HCT116 (cell line): ENCODE measurements at regions not wholly inside any gene's neighbourhood (a gene's known extent, or its start where the extent isn't known, plus 50 kb on each side); places are given as distances from the start of the nearest gene placed in this dataset.

Experiments
- ATAC-seq: fragments of 200-7000 bp; cut with Tn5 transposase; 2 replicates; pipeline ENCODE4 v1.9.1; 2020; ENCODE audit warnings: mild to moderate bottlenecking, moderate library complexity
- BruUV-seq: library from RNA; stranded (reverse); fragments of 400-500 nt; replicated peaks from 2 replicates; lab custom pipeline; 2021; lab: Mats Ljungman, UMichigan
- CTCF ChIA-PET: fragments of 300-600 bp; sonication (Branson Sonifier 250); formaldehyde crosslinking; loops from one replicate; lab custom pipeline; 2021; ENCODE audit warnings: antibody characterized with exemption; lab: Charles Lee
- POLR2A ChIA-PET: fragments of 300-600, 350-600 bp; sonication (Branson Sonifier 250); formaldehyde crosslinking; loops from one replicate; lab custom pipeline; 2021; ENCODE audit warnings: antibody characterized with exemption; lab: Charles Lee
- RAD21 ChIA-PET, 2 experiments: fragments of 300-600 bp; sonication (Branson Sonifier 250); formaldehyde crosslinking; loops; one replicate each; lab custom pipeline; 2023; ENCODE audit warnings: low total read pairs in 2 of 2; ENCODE audit not compliant: uncharacterized antibody in 2 of 2, unreplicated experiment in 2 of 2, low non-redundant PET in 1 of 2; lab: Charles Lee
- DNase-seq: peaks from one replicate; pipeline ENCODE4 v3.0.0-alpha.2; 2010; ENCODE audit warnings: low read depth, low spot score
- H2AFZ ChIP-seq: fragments of 200-600 bp; shearing (Covaris generic), sonication (generic); 2 replicates; pipeline ENCODE4 v1.6.1; 2017; ENCODE audit warnings: low read depth, mixed run types, mixed read lengths, antibody characterized with exemption, low read length; ENCODE audit not compliant: poor library complexity, severe bottlenecking
- H3K27ac ChIP-seq: 2 replicates; pipeline ENCODE4 v1.5.1; 2012; ENCODE audit warnings: low read depth, low read length
- H3K27me3 ChIP-seq: fragments of 200-600 bp; sonication (generic); 2 replicates; pipeline ENCODE4 v1.6.1; 2016; ENCODE audit warnings: mixed run types, low read length, mixed read lengths; ENCODE audit not compliant: insufficient read depth
- H3K36me3 ChIP-seq, 2 experiments: fragments of 200-500 bp in 1 of 2; fragments of 200-600 bp in 1 of 2; sonication (Bioruptor generic) in 1 of 2; sonication (generic) in 1 of 2; 2 replicates each; pipeline versions ENCODE4 v1.5.1 to v1.6.1; 2014 to 2016; ENCODE audit warnings: low read length in 2 of 2, inconsistent platforms in 1 of 2, mixed read lengths in 1 of 2, mixed run types in 1 of 2; ENCODE audit not compliant: insufficient read depth in 2 of 2, control insufficient read depth in 1 of 2
- H3K4me1 ChIP-seq, 2 experiments: fragments of 200-600 bp in 1 of 2; sonication (generic) in 1 of 2; 2 replicates each; pipeline versions ENCODE4 v1.5.1 to v1.6.1; 2012 to 2017; ENCODE audit warnings: low read length in 2 of 2, inconsistent platforms in 1 of 2, mild to moderate bottlenecking in 1 of 2, mixed read lengths in 1 of 2, mixed run types in 1 of 2, moderate library complexity in 1 of 2; ENCODE audit not compliant: insufficient read depth in 2 of 2, control insufficient read depth in 1 of 2
- H3K4me2 ChIP-seq: fragments of 200-600 bp; sonication (generic); 2 replicates; pipeline ENCODE4 v1.6.1; 2017; ENCODE audit warnings: mixed run types, low read length, mixed read lengths
- H3K4me3 ChIP-seq, 2 experiments: fragments of 200-600 bp in 1 of 2; sonication (generic) in 1 of 2; replicated peaks in 1 of 2; 2 replicates each; pipeline ENCODE4 v1.5.1; 2011 to 2016; ENCODE audit warnings: low read length in 2 of 2, control low read depth in 1 of 2, low read depth in 1 of 2, mild to moderate bottlenecking in 1 of 2, mixed read lengths in 1 of 2, mixed run types in 1 of 2
- H3K79me2 ChIP-seq: fragments of 200-600 bp; sonication (generic); 2 replicates; pipeline ENCODE4 v1.6.1; 2017; ENCODE audit warnings: mild to moderate bottlenecking, mixed run types, low read length, moderate library complexity, mixed read lengths; ENCODE audit not compliant: insufficient read depth
- H3K9ac ChIP-seq: fragments of 200-600 bp; sonication (generic); 2 replicates; pipeline ENCODE4 v1.6.1; 2016; ENCODE audit warnings: low read length, mixed read lengths
- H3K9me2 ChIP-seq: fragments of 200-600 bp; sonication (generic), shearing (Covaris generic); 2 replicates; pipeline ENCODE4 v1.6.1; 2017; ENCODE audit warnings: mixed run types, mild to moderate bottlenecking, moderate library complexity; ENCODE audit not compliant: insufficient read depth
- H3K9me3 ChIP-seq, 2 experiments: fragments of 200-500 bp in 1 of 2; fragments of 200-600 bp in 1 of 2; sonication (Bioruptor generic) in 1 of 2; sonication (generic) in 1 of 2; 2 replicates each; pipeline ENCODE4 v1.6.1; 2014 to 2017; ENCODE audit warnings: low read length in 2 of 2, mixed read lengths in 2 of 2, inconsistent platforms in 1 of 2, low read depth in 1 of 2, mild to moderate bottlenecking in 1 of 2, mixed run types in 1 of 2, moderate library complexity in 1 of 2; ENCODE audit not compliant: control insufficient read depth in 1 of 2, insufficient read depth in 1 of 2
- H4K20me1 ChIP-seq: fragments of 200-600 bp; sonication (generic), shearing (Covaris generic); 2 replicates; pipeline ENCODE4 v1.6.1; 2017; ENCODE audit warnings: mixed run types, mild to moderate bottlenecking, moderate library complexity; ENCODE audit not compliant: insufficient read depth
- CBX3 ChIP-seq: IDR thresholded peaks from 2 replicates; pipeline ENCODE4 v1.6.1; 2012; ENCODE audit warnings: low read depth
- CEBPB ChIP-seq: IDR thresholded peaks from 2 replicates; pipeline ENCODE4 v1.6.1; 2012; ENCODE audit warnings: low read depth
- EGR1 ChIP-seq: IDR thresholded peaks from 2 replicates; pipeline ENCODE4 v1.6.1; 2012; ENCODE audit warnings: low read depth
- ELF1 ChIP-seq: IDR thresholded peaks from 2 replicates; pipeline ENCODE4 v1.6.1; 2012; ENCODE audit warnings: low read depth, borderline replicate concordance
- EZH2phosphoT487 ChIP-seq: fragments of 200-600 bp; IDR thresholded peaks from 2 replicates; pipeline ENCODE4 v1.6.1; 2018; ENCODE audit warnings: antibody characterized with exemption, borderline replicate concordance
- FOSL1 ChIP-seq: IDR thresholded peaks from 2 replicates; pipeline ENCODE4 v1.6.1; 2012; ENCODE audit warnings: low read depth
- JUND ChIP-seq: IDR thresholded peaks from 2 replicates; pipeline ENCODE4 v1.6.1; 2012
- POLR2A ChIP-seq: IDR thresholded peaks from 2 replicates; pipeline ENCODE4 v1.7.0; 2011; ENCODE audit warnings: borderline replicate concordance; ENCODE audit not compliant: insufficient read depth, insufficient read length; ENCODE audit errors: extremely low read depth
- POLR2AphosphoS5 ChIP-seq: IDR thresholded peaks from 2 replicates; pipeline ENCODE4 v1.6.1; 2011; ENCODE audit warnings: mild to moderate bottlenecking, low read depth, low read length, moderate library complexity
- SIN3A ChIP-seq: IDR thresholded peaks from 2 replicates; pipeline ENCODE4 v1.6.1; 2012; ENCODE audit warnings: low read depth
- SP1 ChIP-seq: IDR thresholded peaks from 2 replicates; pipeline ENCODE4 v1.6.1; 2012; ENCODE audit warnings: low read depth
- SRF ChIP-seq: IDR thresholded peaks from 2 replicates; pipeline ENCODE4 v1.6.1; 2012; ENCODE audit warnings: low read depth
- TCF7L2 ChIP-seq: IDR thresholded peaks from 2 replicates; pipeline ENCODE4 v1.7.0; 2011; ENCODE audit warnings: borderline replicate concordance, inconsistent platforms; ENCODE audit not compliant: insufficient read depth, insufficient read length; ENCODE audit errors: extremely low read depth
- YY1 ChIP-seq: IDR thresholded peaks from 2 replicates; pipeline ENCODE4 v1.6.1; 2011; ENCODE audit warnings: low read length, low read depth, moderate library complexity, mild to moderate bottlenecking; ENCODE audit not compliant: insufficient replicate concordance; ENCODE audit errors: extremely low read depth
- ZNF274 ChIP-seq: fragments of 200-500 bp; sonication (Bioruptor generic); IDR thresholded peaks from 2 replicates; pipeline ENCODE4 v1.6.1; 2014; ENCODE audit warnings: mild to moderate bottlenecking, low read depth, low read length, inconsistent platforms
- intact Hi-C: fragments of 100-400 bp; cut with micrococcal nuclease; formaldehyde crosslinking; loops from 2 replicates; pipeline ENCODE4 v1.10.0; 2022
- TF ChIP-seq, protein P1 (sequence below): IDR thresholded peaks from 2 replicates; pipeline ENCODE4 v1.6.1; 2011; ENCODE audit warnings: mild to moderate bottlenecking, low read length, moderate library complexity; ENCODE audit not compliant: insufficient replicate concordance; ENCODE audit errors: extremely low read depth
- TF ChIP-seq, protein P2 (sequence below), 3 experiments: fragments of 200-600 bp in 1 of 3; sonication (generic) in 1 of 3; IDR thresholded peaks in 2 of 3; conservative IDR thresholded peaks in 1 of 3; 2 replicates each; pipeline ENCODE4 v1.5.1; 2012 to 2017; ENCODE audit warnings: low read depth in 2 of 3, low read length in 2 of 3, antibody characterized with exemption in 1 of 3, borderline replicate concordance in 1 of 3, control low read depth in 1 of 3, mild to moderate bottlenecking in 1 of 3, mixed read lengths in 1 of 3, mixed run types in 1 of 3, moderate library complexity in 1 of 3; ENCODE audit not compliant: insufficient read depth in 1 of 3

DNA sequence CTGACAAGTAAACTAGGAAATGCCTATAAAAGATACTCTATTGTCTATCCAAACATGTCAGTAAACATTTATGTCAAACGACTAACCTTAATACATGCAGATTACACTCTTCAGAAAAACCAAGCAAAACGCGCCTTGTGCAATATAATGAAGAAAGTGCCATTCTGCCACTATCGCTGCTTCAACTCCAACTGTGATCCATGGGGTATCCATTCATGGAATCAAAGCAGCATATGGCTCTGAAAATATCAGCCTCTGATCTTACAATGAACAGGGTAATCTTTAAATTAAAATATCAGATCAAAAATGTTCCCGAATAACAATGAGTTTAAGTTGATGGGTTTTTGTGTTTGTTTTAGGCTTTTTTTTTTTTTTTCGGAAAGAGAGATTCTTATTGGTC lies 105.5 kb upstream of the SETMAR start (continued):
- TF ChIP-seq YY1 (no peak), FOSL1 (no peak), POLR2AphosphoS5 (no peak), EZH2phosphoT487 (no peak), POLR2A (no peak), TCF7L2 (no peak), SP1 (no peak), EGR1 (no peak), ZNF274 (no peak), JUND (no peak)
- TF ChIP-seq, protein P1, sequence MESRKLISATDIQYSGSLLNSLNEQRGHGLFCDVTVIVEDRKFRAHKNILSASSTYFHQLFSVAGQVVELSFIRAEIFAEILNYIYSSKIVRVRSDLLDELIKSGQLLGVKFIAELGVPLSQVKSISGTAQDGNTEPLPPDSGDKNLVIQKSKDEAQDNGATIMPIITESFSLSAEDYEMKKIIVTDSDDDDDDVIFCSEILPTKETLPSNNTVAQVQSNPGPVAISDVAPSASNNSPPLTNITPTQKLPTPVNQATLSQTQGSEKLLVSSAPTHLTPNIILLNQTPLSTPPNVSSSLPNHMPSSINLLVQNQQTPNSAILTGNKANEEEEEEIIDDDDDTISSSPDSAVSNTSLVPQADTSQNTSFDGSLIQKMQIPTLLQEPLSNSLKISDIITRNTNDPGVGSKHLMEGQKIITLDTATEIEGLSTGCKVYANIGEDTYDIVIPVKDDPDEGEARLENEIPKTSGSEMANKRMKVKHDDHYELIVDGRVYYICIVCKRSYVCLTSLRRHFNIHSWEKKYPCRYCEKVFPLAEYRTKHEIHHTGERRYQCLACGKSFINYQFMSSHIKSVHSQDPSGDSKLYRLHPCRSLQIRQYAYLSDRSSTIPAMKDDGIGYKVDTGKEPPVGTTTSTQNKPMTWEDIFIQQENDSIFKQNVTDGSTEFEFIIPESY = no peak

DNA sequence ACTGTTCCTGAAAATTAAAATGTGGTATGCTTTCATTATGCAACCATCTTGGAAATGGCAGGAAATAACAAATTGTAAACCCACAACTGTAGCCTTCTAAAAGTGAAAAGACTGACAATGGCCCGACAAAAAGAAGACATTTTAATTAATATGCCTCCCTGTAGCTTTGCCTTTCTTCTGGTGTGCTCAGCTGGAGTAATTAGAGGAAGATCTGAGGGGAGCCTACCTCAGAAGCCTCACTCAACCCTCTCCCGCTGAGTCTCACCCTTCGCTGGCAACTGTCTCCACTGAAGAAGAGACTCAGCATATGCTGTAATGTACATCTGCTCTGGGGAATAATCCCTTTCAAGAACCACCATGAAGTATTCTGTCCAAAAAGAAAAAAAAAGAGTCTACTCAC lies 104.7 kb upstream of the SETMAR start:
- POLR2A ChIA-PET = no interaction called here
- CTCF ChIA-PET = no interaction called here
- TF ChIP-seq ELF1 (no peak), YY1 (no peak), SIN3A (no peak), POLR2A (no peak), POLR2AphosphoS5 (no peak), JUND (no peak), CEBPB (no peak), SRF (no peak), CBX3 (no peak)
- TF ChIP-seq, protein P2, sequence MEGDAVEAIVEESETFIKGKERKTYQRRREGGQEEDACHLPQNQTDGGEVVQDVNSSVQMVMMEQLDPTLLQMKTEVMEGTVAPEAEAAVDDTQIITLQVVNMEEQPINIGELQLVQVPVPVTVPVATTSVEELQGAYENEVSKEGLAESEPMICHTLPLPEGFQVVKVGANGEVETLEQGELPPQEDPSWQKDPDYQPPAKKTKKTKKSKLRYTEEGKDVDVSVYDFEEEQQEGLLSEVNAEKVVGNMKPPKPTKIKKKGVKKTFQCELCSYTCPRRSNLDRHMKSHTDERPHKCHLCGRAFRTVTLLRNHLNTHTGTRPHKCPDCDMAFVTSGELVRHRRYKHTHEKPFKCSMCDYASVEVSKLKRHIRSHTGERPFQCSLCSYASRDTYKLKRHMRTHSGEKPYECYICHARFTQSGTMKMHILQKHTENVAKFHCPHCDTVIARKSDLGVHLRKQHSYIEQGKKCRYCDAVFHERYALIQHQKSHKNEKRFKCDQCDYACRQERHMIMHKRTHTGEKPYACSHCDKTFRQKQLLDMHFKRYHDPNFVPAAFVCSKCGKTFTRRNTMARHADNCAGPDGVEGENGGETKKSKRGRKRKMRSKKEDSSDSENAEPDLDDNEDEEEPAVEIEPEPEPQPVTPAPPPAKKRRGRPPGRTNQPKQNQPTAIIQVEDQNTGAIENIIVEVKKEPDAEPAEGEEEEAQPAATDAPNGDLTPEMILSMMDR (IDR thresholded peaks at IDR 0.05 in 2 of 3, conservative IDR thresholded peaks at IDR 0.05 in 1 of 3; ENCODE audit: borderline replicate concordance in 1 of 3, insufficient read depth in 1 of 3, low read depth in 2 of 3, low read length in 2 of 3) = no peak
- TF ChIP-seq, protein P1 = no peak

More for the DNA sequence above, 104.7 kb upstream of the SETMAR start:
- H3K9ac ChIP-seq = no peak overlapping the region
- H3K36me3 ChIP-seq = no peaks in the 10 kb centered on the region
- no peaks in the 10 kb centered on the region for H3K9me2 ChIP-seq
- H3K4me3 ChIP-seq = no peak overlapping the region
- H3K27me3 ChIP-seq = no peaks in the 10 kb centered on the region
- no peaks in the 10 kb centered on the region for H4K20me1 ChIP-seq
- no peaks in the 10 kb centered on the region for H3K4me1 ChIP-seq
- H3K27ac ChIP-seq = no peak overlapping the region
- RAD21 ChIA-PET = no interaction called here
- H3K9me3 ChIP-seq = no peaks in the 10 kb centered on the region
- no peak overlapping the region for H3K4me2 ChIP-seq
- intact Hi-C loops = no loop called here
- no peaks in the 10 kb centered on the region for H3K79me2 ChIP-seq
- DNase-seq (no peak), ATAC-seq (no peak)
- H2AFZ ChIP-seq = no peak overlapping the region
- BruUV-seq = no TSS peak
